ENCODE measurements at regions not wholly inside any gene's neighbourhood (a gene's known extent, or its start where the extent isn't known, plus 50 kb on each side); places are given as distances from the start of the nearest gene placed in this dataset.

GRCh38 chr2:236753606-236754270 is 184.1 kb downstream of the ACKR3 start:
- no peak for TF ChIP-seq GATA3 (IDR thresholded peaks at IDR 0.05; ENCODE audit: low read depth, low read length)
- TF ChIP-seq GATA2 (IDR thresholded peaks at IDR 0.05; ENCODE audit: low read depth, low read length): no peak

- TF ChIP-seq GATA2 (IDR thresholded peaks at IDR 0.05; ENCODE audit: low read depth, low read length) (no peak), GATA3 (IDR thresholded peaks at IDR 0.05; ENCODE audit: low read depth, low read length) (no peak)
These were observed 184.8 kb downstream of the ACKR3 start for GRCh38 chr2:236754271-236754944.

GRCh38 chr2:236755278-236755840 is 185.7 kb downstream of the ACKR3 start:
- no peak for TF ChIP-seq GATA3 (IDR thresholded peaks at IDR 0.05; ENCODE audit: low read depth, low read length)
- no peak for TF ChIP-seq GATA2 (IDR thresholded peaks at IDR 0.05; ENCODE audit: low read depth, low read length)

GRCh38 chr2:236758406-236758805 is 188.8 kb downstream of the ACKR3 start:
- TF ChIP-seq GATA3 (IDR thresholded peaks at IDR 0.05; ENCODE audit: low read depth, low read length): no peak
- no peak for TF ChIP-seq GATA2 (IDR thresholded peaks at IDR 0.05; ENCODE audit: low read depth, low read length)

- TF ChIP-seq GATA2 (IDR thresholded peaks at IDR 0.05; ENCODE audit: low read depth, low read length): no peak
- TF ChIP-seq GATA3 (IDR thresholded peaks at IDR 0.05; ENCODE audit: low read depth, low read length): no peak
These were observed 190.6 kb downstream of the ACKR3 start for GRCh38 chr2:236760246-236760645.

- TF ChIP-seq GATA3 (IDR thresholded peaks at IDR 0.05; ENCODE audit: low read depth, low read length): no peak
- TF ChIP-seq GATA2 (IDR thresholded peaks at IDR 0.05; ENCODE audit: low read depth, low read length): no peak
These were observed 191.7 kb downstream of the ACKR3 start for GRCh38 chr2:236761358-236761757.

GRCh38 chr2:236762628-236763027 is 193.0 kb downstream of the ACKR3 start:
- TF ChIP-seq GATA2 (IDR thresholded peaks at IDR 0.05; ENCODE audit: low read depth, low read length): no peak
- no peak for TF ChIP-seq GATA3 (IDR thresholded peaks at IDR 0.05; ENCODE audit: low read depth, low read length)

- TF ChIP-seq GATA3 (IDR thresholded peaks at IDR 0.05; ENCODE audit: low read depth, low read length) (no peak), GATA2 (IDR thresholded peaks at IDR 0.05; ENCODE audit: low read depth, low read length) (no peak)
These were observed 194.2 kb downstream of the ACKR3 start for GRCh38 chr2:236763857-236764256.

GRCh38 chr2:236764716-236765115 is 195.1 kb downstream of the ACKR3 start:
- TF ChIP-seq GATA3 (IDR thresholded peaks at IDR 0.05; ENCODE audit: low read depth, low read length): no peak
- TF ChIP-seq GATA2 (IDR thresholded peaks at IDR 0.05; ENCODE audit: low read depth, low read length): no peak

GRCh38 chr2:236765478-236765877 is 195.9 kb downstream of the ACKR3 start:
- TF ChIP-seq GATA3 (IDR thresholded peaks at IDR 0.05; ENCODE audit: low read depth, low read length) (no peak), GATA2 (IDR thresholded peaks at IDR 0.05; ENCODE audit: low read depth, low read length) (no peak)

- TF ChIP-seq GATA3 (IDR thresholded peaks at IDR 0.05; ENCODE audit: low read depth, low read length) (no peak), GATA2 (IDR thresholded peaks at IDR 0.05; ENCODE audit: low read depth, low read length) (no peak)
These were observed 197.2 kb downstream of the ACKR3 start for GRCh38 chr2:236766850-236767249.

GRCh38 chr2:236767941-236768340 is 198.3 kb downstream of the ACKR3 start:
- TF ChIP-seq GATA2 (IDR thresholded peaks at IDR 0.05; ENCODE audit: low read depth, low read length): no peak
- TF ChIP-seq GATA3 (IDR thresholded peaks at IDR 0.05; ENCODE audit: low read depth, low read length): no peak

GRCh38 chr2:236768393-236769140 is 198.9 kb downstream of the ACKR3 start:
- TF ChIP-seq GATA3 (IDR thresholded peaks at IDR 0.05; ENCODE audit: low read depth, low read length) (no peak), GATA2 (IDR thresholded peaks at IDR 0.05; ENCODE audit: low read depth, low read length) (no peak)

- TF ChIP-seq GATA2 (IDR thresholded peaks at IDR 0.05; ENCODE audit: low read depth, low read length): no peak
- TF ChIP-seq GATA3 (IDR thresholded peaks at IDR 0.05; ENCODE audit: low read depth, low read length): no peak
These were observed 200.5 kb downstream of the ACKR3 start for GRCh38 chr2:236769981-236770671.

Measured in SH-SY5Y (cell line).